Activated B cell treated with CpG ODN at 0.5 μM for 24 hours (primary cell): ENCODE measurements at regions not wholly inside any gene's neighbourhood (a gene's known extent, or its start where the extent isn't known, plus 50 kb on each side); places are given as distances from the start of the nearest gene placed in this dataset.

Experiments
- ATAC-seq: fragments of 200-7000 bp; cut with Tn5 transposase; one replicate; pipeline ENCODE4 v1.10.0; 2021; ENCODE audit warnings: low read depth, mild to moderate bottlenecking, moderate library complexity
- CTCF ChIA-PET: fragments of 350-600 bp; sonication (Branson Sonifier 250); formaldehyde crosslinking; loops from one replicate; lab custom pipeline; 2021; ENCODE audit warnings: antibody characterized with exemption; lab: Charles Lee
- POLR2A ChIA-PET: fragments of 350-600 bp; sonication (Branson Sonifier 250); formaldehyde crosslinking; loops from one replicate; lab custom pipeline; 2021; ENCODE audit warnings: antibody characterized with exemption; lab: Charles Lee
- DNase-seq: peaks from one replicate; pipeline ENCODE4 v3.0.0; 2022
- H3K27ac Mint-ChIP-seq: one replicate; pipeline ENCODE4 v1.8.0; 2020; ENCODE audit warnings: mixed read lengths
- H3K27me3 Mint-ChIP-seq: one replicate; pipeline ENCODE4 v1.8.0; 2021; ENCODE audit warnings: mixed read lengths
- H3K36me3 Mint-ChIP-seq: one replicate; pipeline ENCODE4 v1.8.0; 2021; ENCODE audit warnings: low read depth, mixed read lengths
- H3K4me1 Mint-ChIP-seq: one replicate; pipeline ENCODE4 v1.8.0; 2021; ENCODE audit warnings: mixed read lengths
- H3K4me3 Mint-ChIP-seq: one replicate; pipeline ENCODE4 v1.8.0; 2020; ENCODE audit warnings: mild to moderate bottlenecking, mixed read lengths
- H3K9me3 Mint-ChIP-seq: one replicate; pipeline ENCODE4 v1.8.0; 2020; ENCODE audit warnings: mixed read lengths
- CTCF ChIP-seq: fragments of 200-600 bp; IDR thresholded peaks from one replicate; pipeline ENCODE4 v1.8.0; 2022; ENCODE audit warnings: antibody characterized with exemption, mild to moderate bottlenecking
- intact Hi-C: fragments of 100-400 bp; cut with micrococcal nuclease; formaldehyde crosslinking; loops from one replicate; pipeline ENCODE4 v1.15.1; 2024

GRCh38 chr5:82519558-82519957, 241.4 kb upstream of the RPS23 start:
- Mint-ChIP-seq H3K4me3 (no peak overlapping the region), H3K36me3 (no peaks in the 10 kb centered on the region), H3K27me3 (no peaks in the 10 kb centered on the region), H3K4me1 (no peaks in the 10 kb centered on the region), H3K27ac (no peak overlapping the region), H3K9me3 (no peaks in the 10 kb centered on the region)
- CTCF ChIA-PET, result no interaction called here
- ATAC-seq (no peak), DNase-seq (no peak)
- intact Hi-C loops, result no loop called here
- TF ChIP-seq CTCF, result no peak
- POLR2A ChIA-PET, result no interaction called here

GRCh38 chr5:82517544-82518075, 239.5 kb upstream of the RPS23 start:
- no peaks in the 10 kb centered on the region for H3K9me3 Mint-ChIP-seq

GRCh38 chr5:82513738-82514137, 235.6 kb upstream of the RPS23 start:
- ATAC-seq, result no peak
- H3K9me3 Mint-ChIP-seq, result no peaks in the 10 kb centered on the region
- no peaks in the 10 kb centered on the region for H3K36me3 Mint-ChIP-seq
- H3K4me3 Mint-ChIP-seq, result no peak overlapping the region
- intact Hi-C loops, result no loop called here
- CTCF ChIA-PET, result no interaction called here
- POLR2A ChIA-PET, result no interaction called here
- H3K27me3 Mint-ChIP-seq, result no peaks in the 10 kb centered on the region
- H3K27ac Mint-ChIP-seq, result no peak overlapping the region
- H3K4me1 Mint-ChIP-seq, result no peaks in the 10 kb centered on the region
- DNase-seq, result no peak
- no peak for TF ChIP-seq CTCF

More at GRCh38 chr5:82517544-82518075, 239.5 kb upstream of the RPS23 start:
- POLR2A ChIA-PET, result no interaction called here
- no peak for DNase-seq
- Mint-ChIP-seq H3K27me3 (no peaks in the 10 kb centered on the region), H3K27ac (no peak overlapping the region), H3K4me1 (no peaks in the 10 kb centered on the region), H3K36me3 (no peaks in the 10 kb centered on the region), H3K4me3 (no peak overlapping the region)
- intact Hi-C loops, result no loop called here
- CTCF ChIA-PET, result no interaction called here
- no peak for ATAC-seq
- TF ChIP-seq CTCF, result no peak

GRCh38 chr5:82512025-82512424, 233.9 kb upstream of the RPS23 start:
- no peaks in the 10 kb centered on the region for H3K27me3 Mint-ChIP-seq
- intact Hi-C loops, result no loop called here
- no peaks in the 10 kb centered on the region for H3K36me3 Mint-ChIP-seq
- no peaks in the 10 kb centered on the region for H3K4me1 Mint-ChIP-seq
- no peak overlapping the region for H3K27ac Mint-ChIP-seq
- ChIA-PET CTCF (no interaction called here), POLR2A (no interaction called here)
- H3K9me3 Mint-ChIP-seq, result peaks cover 2% of the 10 kb centered on the region
- TF ChIP-seq CTCF, result no peak
- no peak overlapping the region for H3K4me3 Mint-ChIP-seq
- ATAC-seq (no peak), DNase-seq (no peak)

- Mint-ChIP-seq H3K4me3 (no peak overlapping the region), H3K27ac (no peak overlapping the region)
These were observed 233.0 kb upstream of the RPS23 start for GRCh38 chr5:82511134-82511533.

More at GRCh38 chr5:82511134-82511533, 233.0 kb upstream of the RPS23 start:
- ChIA-PET CTCF (no interaction called here), POLR2A (no interaction called here)
- ATAC-seq (no peak), DNase-seq (no peak)
- H3K36me3 Mint-ChIP-seq, result no peaks in the 10 kb centered on the region
- TF ChIP-seq CTCF, result no peak
- intact Hi-C loops, result no loop called here
- H3K27me3 Mint-ChIP-seq, result no peaks in the 10 kb centered on the region
- H3K4me1 Mint-ChIP-seq, result no peaks in the 10 kb centered on the region
- peaks cover 2% of the 10 kb centered on the region for H3K9me3 Mint-ChIP-seq
